Cardiac fibroblast (primary cell): ENCODE measurements at regions not wholly inside any gene's neighbourhood (a gene's known extent, or its start where the extent isn't known, plus 50 kb on each side); places are given as distances from the start of the nearest gene placed in this dataset.

Source experiments
- DNase-seq, 2 donors: peaks; one replicate each; pipeline versions ENCODE4 v3.0.0 to v3.0.0-alpha.2; 2010; ENCODE audit warnings: low read depth in 2 of 2
- H3K4me3 ChIP-seq, 2 donors: replicated peaks in 1 of 2; 1 replicate in 1 of 2; 2 replicates in 1 of 2; pipeline ENCODE4 v1.5.1; 2011; ENCODE audit warnings: low read depth in 2 of 2, low read length in 2 of 2, mild to moderate bottlenecking in 2 of 2, moderate library complexity in 1 of 2
- TF ChIP-seq, protein P1 (sequence below): IDR thresholded peaks from one replicate; pipeline ENCODE4 v1.5.1; 2011; ENCODE audit warnings: low read depth, mild to moderate bottlenecking, low read length, inconsistent platforms

DNA sequence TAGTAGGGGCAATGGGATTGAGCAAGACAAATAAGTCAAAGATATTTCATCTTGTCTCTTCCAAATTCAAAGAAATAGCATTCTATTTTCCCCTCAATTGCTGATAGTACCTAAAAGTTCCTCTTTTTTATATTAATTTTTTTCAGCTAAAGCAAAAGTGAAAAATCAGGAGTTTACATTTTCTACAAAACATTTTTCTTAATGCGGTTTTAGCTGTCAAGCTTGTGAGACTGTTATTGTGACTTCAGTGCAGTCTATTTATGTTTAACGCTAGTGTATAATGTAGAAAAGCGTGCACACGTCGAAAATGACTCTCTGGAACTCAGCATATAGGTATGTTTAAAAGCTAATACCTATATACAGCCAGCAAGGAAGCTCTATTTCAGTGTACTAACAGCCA lies 119.8 kb downstream of the BTBD3 start:
- DNase-seq = no peak
- TF ChIP-seq, protein P1, sequence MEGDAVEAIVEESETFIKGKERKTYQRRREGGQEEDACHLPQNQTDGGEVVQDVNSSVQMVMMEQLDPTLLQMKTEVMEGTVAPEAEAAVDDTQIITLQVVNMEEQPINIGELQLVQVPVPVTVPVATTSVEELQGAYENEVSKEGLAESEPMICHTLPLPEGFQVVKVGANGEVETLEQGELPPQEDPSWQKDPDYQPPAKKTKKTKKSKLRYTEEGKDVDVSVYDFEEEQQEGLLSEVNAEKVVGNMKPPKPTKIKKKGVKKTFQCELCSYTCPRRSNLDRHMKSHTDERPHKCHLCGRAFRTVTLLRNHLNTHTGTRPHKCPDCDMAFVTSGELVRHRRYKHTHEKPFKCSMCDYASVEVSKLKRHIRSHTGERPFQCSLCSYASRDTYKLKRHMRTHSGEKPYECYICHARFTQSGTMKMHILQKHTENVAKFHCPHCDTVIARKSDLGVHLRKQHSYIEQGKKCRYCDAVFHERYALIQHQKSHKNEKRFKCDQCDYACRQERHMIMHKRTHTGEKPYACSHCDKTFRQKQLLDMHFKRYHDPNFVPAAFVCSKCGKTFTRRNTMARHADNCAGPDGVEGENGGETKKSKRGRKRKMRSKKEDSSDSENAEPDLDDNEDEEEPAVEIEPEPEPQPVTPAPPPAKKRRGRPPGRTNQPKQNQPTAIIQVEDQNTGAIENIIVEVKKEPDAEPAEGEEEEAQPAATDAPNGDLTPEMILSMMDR = no peak
- no peak overlapping the region for H3K4me3 ChIP-seq

- H3K4me3 ChIP-seq = no peak overlapping the region
- TF ChIP-seq, protein P1 = no peak
- DNase-seq = no peak
Observed at GRCh38 chr20:12040261-12040660, 122.6 kb downstream of the BTBD3 start.

DNA sequence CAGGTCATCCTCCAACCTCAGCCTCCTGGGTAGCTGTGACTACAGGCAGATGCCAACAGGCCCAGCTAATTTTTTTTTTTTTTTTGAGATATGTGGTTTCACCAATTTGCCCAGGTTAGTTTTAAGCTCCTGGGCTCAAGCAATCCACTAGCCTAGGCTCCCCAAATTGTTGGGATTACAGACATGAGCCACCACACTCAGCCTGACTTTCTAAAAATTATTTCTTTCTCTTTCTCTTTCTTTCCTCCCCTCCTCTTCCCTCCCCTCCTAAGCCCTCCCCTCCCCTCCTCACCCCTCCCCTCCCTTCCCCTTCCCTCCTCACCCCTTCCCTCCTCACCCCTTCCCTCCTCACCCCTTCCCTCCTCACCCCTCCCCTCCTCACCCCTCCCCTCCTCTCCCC lies 127.3 kb downstream of the BTBD3 start:
- no peak overlapping the region for H3K4me3 ChIP-seq
- TF ChIP-seq, protein P1 = no peak
- DNase-seq = no peak

GRCh38 chr20:12047838-12048432 lies 130.2 kb downstream of the BTBD3 start:
- H3K4me3 ChIP-seq = no peak overlapping the region
- peak; percentile 33 to 79 for DNase-seq
- TF ChIP-seq, protein P1 = no peak

DNA sequence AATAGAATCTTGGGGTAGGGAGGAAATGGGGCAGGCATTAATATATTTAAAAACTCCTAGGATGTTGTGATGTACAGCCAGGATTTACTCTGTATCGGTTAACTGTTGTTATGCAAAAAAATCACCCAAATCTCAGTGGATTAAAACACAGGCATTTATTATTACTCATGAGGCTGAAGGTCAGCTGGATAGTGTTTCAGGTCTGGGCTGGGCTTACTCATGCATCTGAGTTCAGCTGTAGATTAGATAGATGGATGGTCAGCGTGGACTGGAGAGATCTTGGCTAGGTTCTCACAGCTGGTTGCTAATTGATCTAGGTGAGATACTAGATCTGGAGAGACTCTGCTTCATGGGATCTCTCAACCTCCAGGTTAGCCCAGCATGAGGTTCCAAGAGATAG lies 131.4 kb downstream of the BTBD3 start:
- no peak overlapping the region for H3K4me3 ChIP-seq
- peak; percentile 47 to 75 for DNase-seq
- TF ChIP-seq, protein P1 = no peak

GRCh38 chr20:12051206-12052163 lies 133.8 kb downstream of the BTBD3 start:
- TF ChIP-seq, protein P1 = no peak
- peak in 1 of 2 donors; percentile 62 for DNase-seq
- H3K4me3 ChIP-seq = no peak overlapping the region
